Keratinocyte (primary cell): ENCODE measurements at regions not wholly inside any gene's neighbourhood (a gene's known extent, or its start where the extent isn't known, plus 50 kb on each side); places are given as distances from the start of the nearest gene placed in this dataset.

Source experiments
- DNase-seq: peaks from one replicate; pipeline ENCODE4 v3.0.0-alpha.2; 2011; ENCODE audit warnings: low read depth, missing footprints, low spot score
- FAIRE-seq: peaks from 2 replicates; lab custom pipeline; 2011; peaks lifted over from hg19 to GRCh38; lab: Jason Lieb, UNC
- H2AFZ ChIP-seq: 2 replicates; pipeline ENCODE4 v1.6.0; 2012; ENCODE audit warnings: low read length, control low read depth, inconsistent platforms; ENCODE audit not compliant: control insufficient read depth
- H3K27ac ChIP-seq: 2 replicates; pipeline ENCODE4 v1.5.1; 2011; ENCODE audit warnings: low read length; ENCODE audit not compliant: control insufficient read depth, insufficient read depth
- H3K27me3 ChIP-seq: 3 replicates; pipeline ENCODE4 v1.6.0; 2011; ENCODE audit warnings: low read length; ENCODE audit not compliant: control insufficient read depth, insufficient read depth; ENCODE audit errors: extremely low read depth
- H3K36me3 ChIP-seq, 2 experiments: 2 replicates in 1 of 2; 3 replicates in 1 of 2; pipeline ENCODE4 v1.5.1; 2011; ENCODE audit warnings: low read length in 2 of 2, mild to moderate bottlenecking in 1 of 2; ENCODE audit not compliant: control insufficient read depth in 2 of 2, insufficient read depth in 2 of 2; ENCODE audit errors: extremely low read depth in 1 of 2
- H3K4me1 ChIP-seq: 3 replicates; pipeline ENCODE4 v1.5.1; 2011; ENCODE audit warnings: low read length; ENCODE audit not compliant: control insufficient read depth, insufficient read depth; ENCODE audit errors: extremely low read depth
- H3K4me2 ChIP-seq: 3 replicates; pipeline ENCODE4 v1.6.0; 2011; ENCODE audit warnings: low read depth, low read length; ENCODE audit not compliant: control insufficient read depth, insufficient read depth; ENCODE audit errors: extremely low read depth
- H3K4me3 ChIP-seq, 3 experiments: fragments of 200-600 bp in 1 of 3; sonication (generic) in 1 of 3; 2 replicates in 2 of 3; 3 replicates in 1 of 3; pipeline ENCODE4 v1.5.1; 2011 to 2016; ENCODE audit warnings: low read length in 3 of 3, mild to moderate bottlenecking in 3 of 3, control low read depth in 2 of 3, inconsistent platforms in 1 of 3, low read depth in 1 of 3, mixed read lengths in 1 of 3, mixed run types in 1 of 3, moderate library complexity in 1 of 3; ENCODE audit not compliant: control insufficient read depth in 2 of 3, insufficient read depth in 2 of 3; ENCODE audit errors: extremely low read depth in 1 of 3
- H3K79me2 ChIP-seq: 2 replicates; pipeline ENCODE4 v1.6.0; 2012; ENCODE audit warnings: low read length; ENCODE audit not compliant: control insufficient read depth, insufficient read depth
- H3K9ac ChIP-seq: 3 replicates; pipeline ENCODE4 v1.6.0; 2011; ENCODE audit warnings: low read length; ENCODE audit not compliant: control insufficient read depth, insufficient read depth; ENCODE audit errors: extremely low read depth
- H3K9me1 ChIP-seq: 3 replicates; pipeline ENCODE4 v1.6.0; 2011; ENCODE audit warnings: low read length; ENCODE audit not compliant: control insufficient read depth, insufficient read depth; ENCODE audit errors: extremely low read depth
- H3K9me3 ChIP-seq: 2 replicates; pipeline ENCODE4 v1.5.1; 2012; ENCODE audit warnings: low read depth, low read length; ENCODE audit not compliant: control insufficient read depth
- H4K20me1 ChIP-seq: 3 replicates; pipeline ENCODE4 v1.6.0; 2011; ENCODE audit warnings: low read length; ENCODE audit not compliant: control insufficient read depth, insufficient read depth; ENCODE audit errors: extremely low read depth
- CTCF ChIP-seq, 3 experiments: IDR thresholded peaks in 1 of 3; conservative IDR thresholded peaks in 1 of 3; optimal IDR thresholded peaks in 1 of 3; 2 replicates in 2 of 3; 3 replicates in 1 of 3; pipeline versions ENCODE3 to v1.5.1; 2011; ENCODE audit warnings: low read length in 3 of 3, mild to moderate bottlenecking in 3 of 3, moderate library complexity in 2 of 3, control low read depth in 1 of 3, inconsistent platforms in 1 of 3; ENCODE audit not compliant: insufficient read depth in 2 of 3; ENCODE audit errors: extremely low read depth in 1 of 3
- EZH2 ChIP-seq: IDR thresholded peaks from one replicate; pipeline ENCODE4 v1.6.1; 2012; ENCODE audit warnings: inconsistent platforms, mild to moderate bottlenecking, low read length, moderate library complexity
- dilution Hi-C: fragments of 300-500 bp; cut with MboI; formaldehyde crosslinking; loops from one replicate; pipeline ENCODE4 v1.7.0; 2020; ENCODE audit warnings: low sequenced_read_pairs; ENCODE audit not compliant: extremely low pct_ligation_motif_present

GRCh38 chr2:188170356-188170755, 121.3 kb upstream of the GULP1 start:
- Histone ChIP-seq H3K9me1 (no peaks in the 10 kb centered on the region), H3K4me3 (no peak overlapping the region), H3K4me2 (no peak overlapping the region), H3K27me3 (no peaks in the 10 kb centered on the region), H3K27ac (no peak overlapping the region), H3K79me2 (no peaks in the 10 kb centered on the region), H3K9ac (no peak overlapping the region), H3K36me3 (no peaks in the 10 kb centered on the region), H3K9me3 (no peaks in the 10 kb centered on the region), H2AFZ (no peak overlapping the region), H4K20me1 (no peaks in the 10 kb centered on the region), H3K4me1 (no peaks in the 10 kb centered on the region)
- TF ChIP-seq EZH2 (no peak), CTCF (optimal IDR thresholded peaks at IDR 0.05 in 1 of 3, IDR thresholded peaks at IDR 0.05 in 1 of 3, conservative IDR thresholded peaks at IDR 0.05 in 1 of 3; ENCODE audit: extremely low read depth in 1 of 3, insufficient read depth in 2 of 3, low read length in 3 of 3) (no peak)
- dilution Hi-C loops, result no loop called here
- DNase-seq, result no peak
- FAIRE-seq, result no peak

- H3K9ac ChIP-seq, result no peak overlapping the region
- dilution Hi-C loops, result no loop called here
- H3K9me1 ChIP-seq, result no peaks in the 10 kb centered on the region
- no peaks in the 10 kb centered on the region for H3K27me3 ChIP-seq
- H3K27ac ChIP-seq, result no peak overlapping the region
- no peaks in the 10 kb centered on the region for H3K79me2 ChIP-seq
- H3K9me3 ChIP-seq, result no peaks in the 10 kb centered on the region
- DNase-seq (no peak), FAIRE-seq (no peak)
- H4K20me1 ChIP-seq, result no peaks in the 10 kb centered on the region
- H2AFZ ChIP-seq, result no peak overlapping the region
- H3K36me3 ChIP-seq, result no peaks in the 10 kb centered on the region
- TF ChIP-seq EZH2 (no peak), CTCF (optimal IDR thresholded peaks at IDR 0.05 in 1 of 3, IDR thresholded peaks at IDR 0.05 in 1 of 3, conservative IDR thresholded peaks at IDR 0.05 in 1 of 3; ENCODE audit: extremely low read depth in 1 of 3, insufficient read depth in 2 of 3, low read length in 3 of 3) (no peak)
- H3K4me2 ChIP-seq, result no peak overlapping the region
- H3K4me3 ChIP-seq, result no peak overlapping the region
- no peaks in the 10 kb centered on the region for H3K4me1 ChIP-seq
Observed at GRCh38 chr2:188176620-188177019, 115.1 kb upstream of the GULP1 start.
